GM18858 (cell line): ENCODE measurements at regions not wholly inside any gene's neighbourhood (a gene's known extent, or its start where the extent isn't known, plus 50 kb on each side); places are given as distances from the start of the nearest gene placed in this dataset.
"Not testable (repeated sequence)": the region's sequence is repeated elsewhere in the genome, so short reads cannot be mapped to it uniquely, and the experiment has no call there.

Experiments used
- ATAC-seq: cut with Tn5 transposase; IDR thresholded peaks from one replicate; pipeline ENCODE4 v1.9.1; 2021; ENCODE audit not compliant: unreplicated experiment

GRCh38 chr12:124707316-124707715, 139.9 kb upstream of the NCOR2 start:
- ATAC-seq = no peak

- ATAC-seq = no peak
These were observed 139.0 kb upstream of the NCOR2 start for GRCh38 chr12:124706363-124706762.

GRCh38 chr12:124705545-124706138, 138.2 kb upstream of the NCOR2 start:
- ATAC-seq = no peak

- no peak for ATAC-seq
These were observed 137.2 kb upstream of the NCOR2 start for GRCh38 chr12:124704619-124705018.

- no peak for ATAC-seq
These were observed 136.4 kb upstream of the NCOR2 start for GRCh38 chr12:124703856-124704255.

- no peak for ATAC-seq
These were observed 135.3 kb upstream of the NCOR2 start for GRCh38 chr12:124702736-124703135.

- no peak for ATAC-seq
These were observed 133.6 kb upstream of the NCOR2 start for GRCh38 chr12:124700810-124701592.

- ATAC-seq = no peak
These were observed 132.5 kb upstream of the NCOR2 start for GRCh38 chr12:124699909-124700308.

GRCh38 chr12:124698998-124699305, 131.5 kb upstream of the NCOR2 start:
- no peak for ATAC-seq

- ATAC-seq = no peak
These were observed 131.0 kb upstream of the NCOR2 start for GRCh38 chr12:124698211-124698997.

- not testable (repeated sequence) for ATAC-seq
These were observed 130.3 kb upstream of the NCOR2 start for GRCh38 chr12:124697722-124698121.

- ATAC-seq = no peak
These were observed 129.5 kb upstream of the NCOR2 start for GRCh38 chr12:124696693-124697476.

- ATAC-seq = no peak
These were observed 128.4 kb upstream of the NCOR2 start for GRCh38 chr12:124695861-124696260.

- no peak for ATAC-seq
These were observed 127.6 kb upstream of the NCOR2 start for GRCh38 chr12:124694846-124695497.

GRCh38 chr12:124694250-124694649, 126.8 kb upstream of the NCOR2 start:
- no peak for ATAC-seq

GRCh38 chr12:124693111-124693723, 125.8 kb upstream of the NCOR2 start:
- ATAC-seq = no peak

- ATAC-seq = no peak
These were observed 125.0 kb upstream of the NCOR2 start for GRCh38 chr12:124692443-124692842.

- no peak for ATAC-seq
These were observed 124.0 kb upstream of the NCOR2 start for GRCh38 chr12:124691429-124691828.

- ATAC-seq = no peak
These were observed 122.2 kb upstream of the NCOR2 start for GRCh38 chr12:124689631-124690030.

GRCh38 chr12:124688356-124688992, 121.1 kb upstream of the NCOR2 start:
- no peak for ATAC-seq
